NCI-H510A (cell line): ENCODE measurements at regions not wholly inside any gene's neighbourhood (a gene's known extent, or its start where the extent isn't known, plus 50 kb on each side); places are given as distances from the start of the nearest gene placed in this dataset.
A peak's percentile ranks its signal among the peaks of the same experiment; 100 is the strongest.

Experiments used
- DNase-seq: peaks from one replicate; lab custom pipeline; 2025; lab: John Stamatoyannopoulos, UW

DNA sequence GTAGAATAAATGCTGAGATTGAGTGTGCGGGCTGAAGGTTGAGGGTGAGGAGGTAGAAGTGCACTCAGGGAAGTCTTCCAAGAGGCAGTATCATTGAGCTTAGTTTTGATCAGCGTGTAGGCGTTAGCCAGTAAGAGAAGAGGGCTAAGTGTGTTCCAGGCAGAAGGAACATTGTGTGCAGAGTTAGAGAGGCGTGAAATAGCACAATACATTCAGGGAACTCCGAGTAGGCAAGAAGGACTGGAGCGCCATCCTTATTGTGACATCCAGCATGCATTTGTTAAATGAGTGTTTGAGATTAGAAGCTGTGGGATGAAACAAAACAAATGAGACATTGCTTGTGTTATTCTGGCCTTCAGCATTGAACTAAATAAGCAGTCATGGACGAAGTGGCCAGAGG is 140.9 kb upstream of the MKLN1 start:
- DNase-seq, result no peak

DNA sequence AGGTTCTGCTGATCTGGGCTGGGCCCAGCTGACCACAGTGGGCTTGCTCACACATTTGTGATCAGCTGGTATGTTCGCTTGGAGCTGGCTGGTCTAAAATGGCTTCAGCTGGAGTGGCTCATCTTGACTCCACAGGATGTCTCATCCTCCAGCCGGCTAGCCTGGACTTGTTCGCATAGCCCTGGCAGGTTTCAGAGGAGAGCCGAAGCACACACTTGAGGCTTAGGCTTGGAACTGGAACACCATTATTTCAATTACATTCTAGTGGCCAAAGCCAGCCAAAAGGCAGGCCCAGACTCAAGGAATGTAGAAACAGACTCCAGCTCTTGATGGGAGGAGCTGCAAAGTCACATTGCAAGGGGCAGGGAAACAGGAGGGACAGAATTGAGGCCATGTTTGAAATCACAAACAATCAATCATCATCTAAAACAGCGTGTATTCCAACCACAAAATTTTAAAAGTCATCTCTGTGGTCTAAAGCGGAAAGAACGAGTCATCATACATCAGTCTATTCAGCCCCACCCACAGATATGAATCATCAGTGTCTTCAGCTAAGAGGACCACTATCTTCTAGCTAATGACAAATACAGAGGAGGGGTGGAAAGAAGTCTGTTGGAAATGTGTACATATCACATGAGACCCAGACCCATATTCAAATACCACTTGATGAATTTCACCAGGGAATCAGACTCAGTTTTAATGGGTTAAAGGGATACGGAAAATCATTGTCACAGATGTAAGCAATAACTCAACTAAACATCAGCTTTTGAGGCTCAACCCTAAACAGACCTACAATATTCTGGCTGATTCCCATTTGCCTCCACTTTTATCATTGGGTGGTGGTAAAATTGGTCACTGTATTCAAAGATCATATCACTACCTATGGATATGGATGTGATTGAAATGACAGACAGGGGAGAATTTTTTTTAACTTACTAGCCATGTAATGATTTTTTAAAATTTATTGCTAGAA is 139.0 kb upstream of the MKLN1 start:
- DNase-seq, result peak; percentile 37

DNA sequence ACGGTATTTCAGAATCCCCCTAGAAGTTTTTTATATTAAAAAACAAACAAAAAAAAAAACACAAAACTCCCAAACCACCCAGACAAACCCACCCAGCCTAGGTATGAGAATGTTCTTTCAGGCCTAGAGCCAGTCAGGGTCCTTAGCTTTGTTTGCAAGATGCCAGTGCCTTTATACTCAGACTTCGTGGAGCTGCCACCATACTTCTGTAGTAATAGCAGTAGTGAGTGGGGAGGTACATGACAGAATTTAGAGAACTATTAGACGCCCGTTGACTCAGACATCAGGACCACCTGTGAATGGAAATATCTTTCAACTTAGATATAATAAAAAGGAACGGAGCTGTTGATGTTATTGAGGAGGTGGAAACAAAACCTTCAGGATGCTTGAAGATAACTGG is 138.2 kb upstream of the MKLN1 start:
- DNase-seq, result no peak

DNA sequence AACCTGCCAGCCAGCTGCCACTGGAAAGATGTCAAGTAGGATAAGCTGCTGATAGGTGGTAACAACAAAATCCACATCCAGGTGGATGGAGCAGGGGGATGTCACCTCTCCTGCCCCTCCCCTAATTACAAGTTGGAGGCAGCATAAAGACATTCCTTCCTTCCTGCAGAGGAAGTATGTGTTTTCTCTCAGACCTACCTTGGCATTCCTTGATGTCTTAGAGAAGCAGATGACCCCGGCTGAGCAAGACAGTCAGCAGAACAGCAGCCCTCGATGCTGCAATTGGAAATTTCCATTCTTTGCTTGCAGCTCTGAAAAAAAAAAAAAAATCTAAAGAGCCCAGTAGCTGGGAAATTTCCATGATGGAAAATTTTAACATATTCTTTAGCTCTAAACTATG is 137.5 kb upstream of the MKLN1 start:
- no peak for DNase-seq

DNA sequence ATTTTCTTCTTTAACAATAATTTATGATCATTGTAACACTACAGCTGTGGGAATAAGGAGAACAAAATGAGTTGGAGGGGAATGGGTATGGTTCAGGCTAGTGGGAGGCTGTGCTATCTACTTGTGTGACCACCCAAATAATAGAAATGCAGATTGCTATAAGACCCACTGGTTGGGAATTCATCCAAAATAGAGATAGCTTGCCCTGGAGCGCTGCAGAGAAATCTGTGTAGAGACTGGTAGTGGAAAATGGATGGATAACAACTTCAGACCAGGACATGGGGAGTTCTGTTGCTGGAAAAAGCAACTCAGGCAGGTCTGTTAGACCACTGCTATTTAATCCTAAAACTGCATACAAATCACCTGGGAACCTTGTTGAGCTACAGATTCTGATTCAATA is 137.1 kb upstream of the MKLN1 start:
- DNase-seq, result no peak

DNA sequence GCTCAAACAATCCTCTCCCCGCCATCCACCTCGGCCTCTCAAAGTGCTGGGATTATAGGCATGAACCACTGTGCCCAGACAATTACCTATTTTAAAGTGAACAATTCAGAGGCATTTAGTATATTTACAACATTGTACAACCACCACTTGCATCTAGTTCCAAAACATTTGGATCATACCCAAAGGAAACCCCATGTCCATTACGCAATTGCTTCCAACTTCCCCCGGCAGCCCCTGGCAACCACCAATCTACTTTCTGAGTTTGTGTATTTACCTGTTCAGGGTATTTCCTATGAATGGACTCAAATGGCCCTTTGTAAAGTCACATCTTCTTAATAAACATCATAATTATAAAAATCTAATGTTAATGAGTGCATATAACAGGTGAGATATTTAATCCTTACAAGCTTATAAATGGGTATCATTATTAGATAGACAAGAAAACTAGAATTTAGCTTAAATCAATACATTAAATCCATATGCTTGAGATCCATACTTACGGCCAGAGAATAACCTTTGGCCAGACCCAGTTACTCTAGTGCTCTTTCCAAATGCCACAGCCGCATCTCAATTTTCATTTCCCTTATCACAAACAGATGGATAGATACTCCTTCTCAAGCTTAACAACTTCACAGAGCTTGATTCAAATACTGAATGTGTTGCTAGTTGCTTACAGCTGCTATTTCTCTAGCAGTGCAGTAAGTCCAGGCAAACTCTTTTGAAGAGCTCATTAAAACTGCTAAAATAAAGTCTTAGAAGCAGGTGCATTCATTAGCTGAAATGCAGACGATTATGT is 133.4 kb upstream of the MKLN1 start:
- DNase-seq, result peak; percentile 4

DNA sequence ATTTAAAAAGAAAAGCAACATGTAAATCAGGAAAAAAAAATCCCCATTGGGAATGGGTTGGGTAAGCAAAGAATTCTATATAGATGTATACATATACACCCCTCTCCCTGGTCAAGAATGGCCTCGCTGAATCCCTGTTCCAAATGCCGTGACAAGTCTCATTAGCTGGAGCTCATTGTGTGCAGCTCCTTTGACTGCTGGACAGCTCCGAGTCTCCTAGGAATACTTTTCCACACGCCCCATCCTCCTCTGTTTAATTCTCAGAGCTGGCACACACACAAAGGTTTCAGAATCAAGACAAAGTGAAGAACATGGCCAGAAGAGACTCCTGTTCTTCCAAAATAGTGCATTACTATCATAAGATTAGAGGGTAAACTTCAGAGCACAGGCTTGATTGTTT is 130.9 kb upstream of the MKLN1 start:
- DNase-seq, result no peak

DNA sequence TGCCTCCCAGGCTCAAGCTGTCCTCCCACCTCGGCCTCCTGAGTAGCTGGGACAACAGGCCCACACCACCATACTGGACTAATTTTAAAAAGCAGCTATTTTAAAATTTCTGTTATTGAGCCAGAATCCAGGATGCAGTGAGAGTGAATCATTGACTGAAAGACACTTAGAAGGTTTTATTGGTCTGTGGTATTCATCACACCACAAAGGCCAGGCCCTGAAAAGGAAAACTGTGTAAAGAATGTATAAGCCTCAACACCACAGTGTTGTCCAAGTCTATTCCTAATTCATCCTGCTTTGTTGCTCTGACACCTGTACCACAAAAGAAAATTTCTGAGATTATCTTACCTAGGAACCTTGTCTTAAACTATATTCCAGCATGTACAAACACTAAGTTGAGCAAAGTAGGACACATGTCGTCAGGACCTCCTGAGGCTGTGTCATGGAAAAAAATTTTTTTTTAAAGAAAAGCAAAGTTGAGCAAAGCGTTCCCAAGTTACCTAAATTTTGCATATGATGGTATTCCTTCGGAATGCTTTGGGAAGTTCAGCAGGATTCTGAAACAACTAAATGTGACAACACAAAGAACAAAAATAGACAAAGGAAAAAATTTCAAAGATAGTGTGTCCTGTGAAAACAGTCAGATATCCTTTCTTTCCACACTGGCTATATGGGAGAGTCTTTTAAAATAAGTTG is 129.6 kb upstream of the MKLN1 start:
- DNase-seq, result no peak

DNA sequence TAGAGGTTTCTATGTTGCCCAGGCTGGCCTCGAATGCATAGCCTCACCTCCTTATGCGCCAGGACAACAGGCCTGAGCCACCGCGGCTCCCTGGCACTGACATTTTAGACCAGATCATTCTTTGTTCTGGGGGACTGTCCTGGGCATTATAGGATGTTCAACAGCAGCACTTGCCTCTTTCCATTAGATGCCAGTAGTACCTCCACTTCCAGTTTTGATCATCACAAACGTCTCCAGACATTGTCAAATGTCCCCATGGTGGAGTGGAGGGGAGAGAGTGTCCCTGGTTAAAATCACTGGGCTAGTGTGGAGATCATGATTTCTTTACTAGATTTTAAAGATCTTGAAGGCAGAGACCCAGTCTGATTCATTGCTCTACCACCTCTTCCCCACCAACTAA is 125.2 kb upstream of the MKLN1 start:
- DNase-seq, result no peak

DNA sequence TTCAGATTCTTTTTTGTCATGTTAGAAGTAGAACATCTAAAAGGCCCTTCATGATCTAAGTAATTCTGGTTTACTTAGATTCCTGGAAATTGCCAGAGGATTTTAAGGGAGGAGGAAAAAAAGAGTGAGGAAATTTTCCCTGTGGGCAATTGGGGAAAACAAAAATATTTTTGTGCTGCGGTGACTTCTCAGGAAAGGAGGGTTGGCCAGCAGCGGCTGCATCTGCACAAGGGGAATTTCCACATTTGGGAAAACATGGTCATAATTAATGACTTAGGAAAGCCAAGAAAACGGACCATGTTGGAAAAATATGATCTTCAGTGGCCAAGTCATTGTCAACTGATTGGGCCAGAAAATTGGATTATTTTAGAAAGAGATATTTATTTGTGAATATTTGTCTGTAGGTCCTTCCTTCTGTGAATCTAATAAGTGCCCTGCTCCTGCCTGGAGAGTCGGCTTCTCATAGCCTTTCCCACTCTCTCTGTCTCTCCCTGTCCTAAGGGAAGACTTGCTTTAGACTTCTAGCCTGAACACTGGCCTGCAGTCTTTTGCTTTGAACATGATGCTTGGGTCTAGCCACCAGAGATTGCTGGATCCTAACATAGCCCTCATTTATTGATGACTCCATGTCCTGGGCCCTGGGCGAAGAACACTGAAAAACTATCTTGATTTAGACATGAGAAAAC is 124.2 kb upstream of the MKLN1 start:
- DNase-seq, result no peak

DNA sequence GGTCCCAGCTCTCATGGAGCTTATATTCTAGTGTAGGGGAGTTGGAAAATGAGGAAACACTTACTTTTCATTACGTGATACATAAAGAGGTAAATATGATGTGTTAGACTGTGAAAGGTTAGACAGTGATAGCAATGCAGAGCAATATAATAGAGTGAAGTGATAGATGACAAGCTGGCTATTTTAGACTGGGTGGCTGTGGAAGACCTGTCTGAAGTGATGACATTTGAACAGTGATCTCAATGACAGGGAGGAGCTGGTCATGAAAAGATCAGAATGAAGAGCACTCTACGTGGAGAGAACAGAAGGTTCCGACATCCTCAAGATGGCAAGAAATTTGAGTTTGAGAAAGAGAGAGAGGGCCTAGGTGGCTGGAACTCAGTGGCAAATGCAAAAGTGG is 118.9 kb upstream of the MKLN1 start:
- no peak for DNase-seq

DNA sequence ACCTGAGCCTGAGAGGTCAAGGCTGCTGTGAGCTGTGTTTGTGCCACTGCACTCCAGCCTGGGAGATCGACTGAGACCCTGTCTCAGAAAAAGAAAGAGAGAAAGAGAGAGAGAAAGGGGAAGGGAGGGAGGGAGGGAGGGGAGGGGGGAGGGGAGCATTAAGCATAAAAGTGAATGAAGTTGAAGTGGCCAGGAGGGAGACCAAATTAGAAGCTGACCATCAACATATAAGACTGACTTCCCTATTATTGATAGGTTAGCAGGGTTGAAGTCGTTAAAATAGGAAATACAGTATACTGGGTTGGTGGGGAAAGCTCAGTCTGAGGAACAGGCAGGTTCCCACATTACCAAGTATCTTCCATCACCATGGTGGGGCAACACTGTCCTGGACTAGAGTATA is 117.1 kb upstream of the MKLN1 start:
- no peak for DNase-seq

DNA sequence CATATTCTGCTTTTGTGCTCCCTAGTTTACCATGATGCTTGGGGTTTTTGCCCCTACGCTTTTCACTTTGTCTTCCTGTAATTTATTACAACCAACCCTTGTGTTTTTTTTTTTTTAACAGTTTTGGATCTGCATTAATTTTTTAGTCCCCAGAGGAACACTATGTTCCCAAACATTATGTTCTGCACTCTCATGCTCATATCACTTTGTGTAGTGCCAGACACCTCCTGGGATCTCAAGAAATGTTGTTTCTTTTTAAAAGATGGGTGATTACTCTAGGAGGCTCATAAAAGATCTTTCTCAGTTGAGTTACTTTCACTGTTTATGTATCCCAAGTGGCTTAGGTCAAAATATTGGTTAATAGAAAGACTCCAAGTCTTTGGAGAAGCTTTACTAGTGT is 116.2 kb upstream of the MKLN1 start:
- no peak for DNase-seq

DNA sequence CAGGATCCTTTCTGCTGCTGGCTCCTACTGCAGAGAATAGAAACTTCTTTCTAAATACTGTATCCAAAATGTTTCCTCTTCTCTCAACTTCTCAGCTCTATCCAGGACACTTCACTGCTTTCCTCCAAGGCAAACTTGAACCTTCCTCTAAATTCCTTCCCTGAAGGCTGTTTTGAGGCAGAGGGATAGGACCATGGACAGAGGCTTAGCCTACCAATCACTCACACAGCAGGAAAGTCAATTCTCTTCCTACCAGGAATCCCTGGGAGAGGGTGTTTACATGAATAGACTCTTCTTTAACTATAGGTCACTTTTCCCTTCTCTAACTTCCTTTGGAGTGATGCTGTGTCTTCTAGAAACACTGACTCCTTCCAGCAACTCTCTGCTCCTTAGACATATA is 115.6 kb upstream of the MKLN1 start:
- no peak for DNase-seq

DNA sequence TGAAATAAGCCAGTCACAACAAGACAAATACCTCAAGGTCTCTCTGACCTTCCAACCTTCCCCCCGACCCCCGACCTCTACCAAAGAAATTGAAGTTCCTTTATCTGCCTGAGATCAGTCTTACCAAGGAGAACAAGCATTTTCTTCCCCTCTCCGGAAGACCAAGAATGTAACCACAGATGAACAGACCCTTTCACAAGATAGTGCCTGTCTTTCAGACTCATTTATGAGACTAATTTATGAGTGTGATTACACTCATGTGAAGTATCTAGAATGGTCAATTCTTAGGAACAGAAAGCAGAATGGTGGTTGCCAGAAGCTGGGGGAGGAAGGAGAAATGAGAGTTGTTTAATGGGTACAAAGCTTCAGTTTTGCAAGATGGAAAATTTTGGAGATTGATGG is 108.9 kb upstream of the MKLN1 start:
- DNase-seq, result no peak

DNA sequence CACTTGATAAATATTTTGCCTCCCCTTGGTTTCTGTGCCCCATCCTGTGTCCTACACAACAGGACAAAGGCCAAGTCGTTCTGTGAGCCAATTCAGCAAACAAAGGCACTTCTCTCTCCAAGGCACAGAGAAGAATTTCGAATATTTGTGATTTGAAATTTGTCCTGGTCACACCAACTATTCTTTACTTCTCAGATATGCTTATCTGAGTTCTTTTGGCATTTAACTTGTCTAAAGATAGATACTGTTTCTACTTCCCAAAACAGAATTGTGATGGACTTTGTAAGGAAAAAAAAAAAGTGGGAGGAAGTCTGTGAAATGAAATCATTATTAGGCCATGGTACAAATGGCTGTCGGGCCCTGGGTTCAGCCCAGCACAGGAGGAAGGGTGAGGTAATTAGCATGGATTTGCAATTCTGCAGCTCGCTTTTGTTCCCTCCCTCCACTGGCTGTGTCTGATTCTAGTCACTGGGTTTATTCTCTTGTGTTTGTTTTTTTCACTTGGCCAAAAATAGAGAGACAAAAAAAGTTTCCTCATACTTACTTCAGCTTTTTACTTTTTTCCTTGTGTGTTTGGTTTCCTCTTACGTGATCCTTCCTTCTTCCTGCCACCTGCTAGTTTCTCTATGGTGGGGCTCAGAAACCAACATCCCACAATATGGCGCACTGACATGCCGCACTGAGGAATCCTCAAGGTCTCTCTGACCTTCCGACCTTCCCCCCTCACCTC is 108.2 kb upstream of the MKLN1 start:
- no peak for DNase-seq

DNA sequence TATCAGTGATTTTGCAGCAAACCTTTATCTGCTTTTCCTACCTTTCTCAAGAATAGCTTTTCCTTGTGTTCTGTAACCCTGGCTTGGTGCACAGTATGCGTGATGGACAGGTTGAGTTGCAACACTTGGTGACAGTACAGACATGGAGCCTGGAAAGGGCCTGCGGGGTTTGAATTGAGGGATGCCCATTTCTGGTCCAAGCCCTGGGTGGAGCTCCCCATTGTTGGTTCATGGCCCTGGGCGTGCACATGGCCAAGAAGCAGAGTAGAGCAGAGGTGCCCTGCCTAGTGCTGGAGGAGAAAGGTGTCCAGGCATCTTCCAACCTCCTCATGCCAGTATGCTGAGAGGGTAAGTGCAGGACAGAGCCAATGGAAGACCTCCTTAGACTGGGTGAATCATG is 106.6 kb upstream of the MKLN1 start:
- DNase-seq, result no peak

DNA sequence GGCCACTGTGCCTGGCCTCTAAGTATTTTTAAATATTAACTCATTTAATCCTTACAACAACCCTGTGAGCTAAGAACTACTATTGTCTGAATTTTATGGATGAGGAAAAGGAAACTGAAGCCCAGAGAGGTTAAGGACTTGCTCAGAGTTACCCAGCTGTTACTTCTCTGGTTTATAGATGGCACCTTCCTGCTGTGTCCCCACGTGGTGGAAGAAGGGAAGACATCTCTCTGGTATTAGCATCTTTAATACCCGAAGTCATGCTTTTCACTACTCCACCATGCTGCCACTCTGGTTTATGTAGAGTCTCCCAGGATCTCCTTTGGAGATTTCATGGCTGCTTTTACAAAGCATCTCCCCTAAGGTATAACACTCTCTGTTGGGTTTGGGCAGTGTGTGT is 105.5 kb upstream of the MKLN1 start:
- DNase-seq, result no peak

DNA sequence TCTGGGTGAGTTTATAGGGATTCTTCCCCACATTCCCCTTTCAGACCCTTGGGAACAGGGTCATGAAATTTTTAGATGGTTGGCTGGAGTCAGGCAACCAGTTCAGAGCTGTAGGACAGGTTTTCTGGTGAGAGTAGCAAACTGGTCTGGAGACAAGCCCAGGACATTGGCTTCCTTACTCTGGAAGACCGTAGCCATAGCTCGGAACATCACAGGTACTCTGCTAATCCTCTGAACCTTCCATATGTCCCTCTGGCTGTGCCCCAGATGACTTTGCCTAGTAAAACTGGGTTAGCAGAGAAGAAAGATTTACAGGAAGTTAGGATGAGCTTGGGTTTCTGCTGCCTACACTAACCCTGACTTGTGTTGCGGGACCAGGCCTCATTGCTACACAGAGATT is 104.5 kb upstream of the MKLN1 start:
- no peak for DNase-seq

DNA sequence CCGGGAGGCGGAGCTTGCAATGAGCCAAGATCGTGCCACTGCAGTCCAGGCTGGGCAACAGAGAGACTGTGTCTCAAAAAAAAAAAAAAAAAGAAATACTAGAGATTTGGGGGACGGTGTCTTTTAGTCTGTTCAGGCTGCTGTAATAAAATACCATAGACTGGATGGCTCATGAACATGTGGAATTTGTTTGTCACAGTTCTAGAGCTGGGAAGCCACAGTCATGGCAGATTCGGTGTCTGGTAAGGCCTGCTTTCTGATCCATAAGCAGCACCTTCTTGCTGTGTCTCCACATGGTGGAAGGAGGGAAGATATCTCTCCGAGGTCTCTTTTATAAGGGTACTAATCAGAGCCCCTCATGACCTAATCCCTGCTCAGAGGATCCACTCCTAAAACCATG is 102.7 kb upstream of the MKLN1 start:
- no peak for DNase-seq
